PC-3 (cell line): ENCODE measurements at regions not wholly inside any gene's neighbourhood (a gene's known extent, or its start where the extent isn't known, plus 50 kb on each side); places are given as distances from the start of the nearest gene placed in this dataset.

ENCODE experiments used
- EZH2 ChIP-seq: fragments of 300-600 bp; sonication (generic); IDR thresholded peaks from one replicate; pipeline ENCODE4 v1.6.1; 2017; ENCODE audit warnings: antibody characterized with exemption, mild to moderate bottlenecking, low read length; ENCODE audit not compliant: unreplicated experiment
- TF ChIP-seq, protein P1 (sequence below): fragments of 300-600 bp; sonication (generic); conservative IDR thresholded peaks from 2 replicates; pipeline ENCODE4 v1.5.1; 2017; ENCODE audit warnings: antibody characterized with exemption, low read depth, mild to moderate bottlenecking, low read length

DNA sequence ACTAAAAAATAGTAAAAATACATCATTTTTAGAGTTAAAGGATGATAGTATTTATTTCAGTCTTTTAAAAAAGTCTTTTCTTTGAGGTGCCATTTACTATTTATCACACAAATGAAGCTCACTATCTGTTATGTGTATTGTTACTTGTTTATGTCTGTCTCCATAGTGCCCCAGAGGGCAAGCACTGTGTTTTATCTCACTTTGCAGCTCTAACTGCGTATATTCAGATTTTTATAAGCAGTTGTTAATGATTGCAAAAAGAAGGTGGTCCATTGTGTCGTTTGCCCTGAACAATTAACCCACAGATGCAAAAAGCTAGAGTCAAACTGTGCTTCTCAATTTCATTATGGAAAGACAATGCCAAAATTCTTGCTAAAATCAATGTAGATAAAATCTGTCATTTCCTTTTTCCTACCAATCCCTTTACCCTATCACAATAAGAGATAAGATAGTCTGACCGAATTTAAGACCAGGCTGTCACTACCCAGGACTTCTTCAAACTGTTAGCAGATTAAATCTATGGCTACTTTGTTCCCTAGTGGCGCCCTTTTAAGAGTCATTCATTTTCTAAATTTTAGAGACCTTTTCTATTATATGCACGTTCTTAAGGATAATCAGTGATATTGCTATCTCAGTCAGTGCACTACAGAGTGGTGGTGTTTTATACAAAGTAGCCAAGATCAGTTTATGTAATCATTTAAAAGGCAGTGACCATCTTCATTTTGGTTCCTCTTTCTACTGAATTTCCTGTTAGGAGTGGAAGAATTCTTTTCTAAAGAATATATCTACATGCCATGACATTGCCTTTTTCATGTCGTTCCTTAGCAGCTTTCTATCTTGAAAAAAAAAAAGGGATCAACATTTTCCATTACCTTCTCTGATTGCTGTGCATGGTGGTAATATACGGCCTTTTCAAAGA is 133.1 kb upstream of the PRDM1 start:
- TF ChIP-seq, protein P1, sequence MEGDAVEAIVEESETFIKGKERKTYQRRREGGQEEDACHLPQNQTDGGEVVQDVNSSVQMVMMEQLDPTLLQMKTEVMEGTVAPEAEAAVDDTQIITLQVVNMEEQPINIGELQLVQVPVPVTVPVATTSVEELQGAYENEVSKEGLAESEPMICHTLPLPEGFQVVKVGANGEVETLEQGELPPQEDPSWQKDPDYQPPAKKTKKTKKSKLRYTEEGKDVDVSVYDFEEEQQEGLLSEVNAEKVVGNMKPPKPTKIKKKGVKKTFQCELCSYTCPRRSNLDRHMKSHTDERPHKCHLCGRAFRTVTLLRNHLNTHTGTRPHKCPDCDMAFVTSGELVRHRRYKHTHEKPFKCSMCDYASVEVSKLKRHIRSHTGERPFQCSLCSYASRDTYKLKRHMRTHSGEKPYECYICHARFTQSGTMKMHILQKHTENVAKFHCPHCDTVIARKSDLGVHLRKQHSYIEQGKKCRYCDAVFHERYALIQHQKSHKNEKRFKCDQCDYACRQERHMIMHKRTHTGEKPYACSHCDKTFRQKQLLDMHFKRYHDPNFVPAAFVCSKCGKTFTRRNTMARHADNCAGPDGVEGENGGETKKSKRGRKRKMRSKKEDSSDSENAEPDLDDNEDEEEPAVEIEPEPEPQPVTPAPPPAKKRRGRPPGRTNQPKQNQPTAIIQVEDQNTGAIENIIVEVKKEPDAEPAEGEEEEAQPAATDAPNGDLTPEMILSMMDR = no peak
- no peak for TF ChIP-seq EZH2
